ENCODE measurements at regions not wholly inside any gene's neighbourhood (a gene's known extent, or its start where the extent isn't known, plus 50 kb on each side); places are given as distances from the start of the nearest gene placed in this dataset.

DNA sequence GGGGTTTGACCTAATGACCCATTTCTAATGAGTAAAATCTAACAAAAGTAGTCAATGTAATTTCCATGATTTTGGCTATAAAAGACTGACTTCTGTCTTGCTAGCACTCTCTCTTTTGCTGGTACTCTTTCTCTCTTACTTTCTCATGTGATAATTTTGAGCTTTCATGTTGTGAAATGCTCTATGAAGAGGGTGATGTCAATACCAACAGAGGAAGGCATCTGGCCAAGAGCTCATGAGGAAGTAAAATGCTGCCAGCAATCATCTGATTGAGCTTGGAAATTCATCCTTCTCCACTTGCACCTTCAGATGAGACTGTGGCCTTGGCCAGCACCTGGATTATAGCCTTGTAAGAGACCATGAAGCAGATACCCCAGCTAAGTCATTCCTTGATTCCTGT, 347.7 kb downstream of the HS3ST1 start:
- no peaks in the 10 kb centered on the region for H3K4me1 ChIP-seq
- H3K4me3 ChIP-seq (ENCODE audit: low read depth, low read length): no peak overlapping the region
- H3K9me3 Mint-ChIP-seq (ENCODE audit: unreplicated experiment): peaks cover 10% of the 10 kb centered on the region
- H3K9me3 ChIP-seq: no peaks in the 10 kb centered on the region
- TF ChIP-seq, protein P1, sequence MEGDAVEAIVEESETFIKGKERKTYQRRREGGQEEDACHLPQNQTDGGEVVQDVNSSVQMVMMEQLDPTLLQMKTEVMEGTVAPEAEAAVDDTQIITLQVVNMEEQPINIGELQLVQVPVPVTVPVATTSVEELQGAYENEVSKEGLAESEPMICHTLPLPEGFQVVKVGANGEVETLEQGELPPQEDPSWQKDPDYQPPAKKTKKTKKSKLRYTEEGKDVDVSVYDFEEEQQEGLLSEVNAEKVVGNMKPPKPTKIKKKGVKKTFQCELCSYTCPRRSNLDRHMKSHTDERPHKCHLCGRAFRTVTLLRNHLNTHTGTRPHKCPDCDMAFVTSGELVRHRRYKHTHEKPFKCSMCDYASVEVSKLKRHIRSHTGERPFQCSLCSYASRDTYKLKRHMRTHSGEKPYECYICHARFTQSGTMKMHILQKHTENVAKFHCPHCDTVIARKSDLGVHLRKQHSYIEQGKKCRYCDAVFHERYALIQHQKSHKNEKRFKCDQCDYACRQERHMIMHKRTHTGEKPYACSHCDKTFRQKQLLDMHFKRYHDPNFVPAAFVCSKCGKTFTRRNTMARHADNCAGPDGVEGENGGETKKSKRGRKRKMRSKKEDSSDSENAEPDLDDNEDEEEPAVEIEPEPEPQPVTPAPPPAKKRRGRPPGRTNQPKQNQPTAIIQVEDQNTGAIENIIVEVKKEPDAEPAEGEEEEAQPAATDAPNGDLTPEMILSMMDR (IDR thresholded peaks at IDR 0.05; ENCODE audit: insufficient read depth in 1 of 2, low read depth in 1 of 2, low read length in 1 of 2, severe bottlenecking in 1 of 2, unreplicated experiment in 1 of 2): no peak
- H3K4me3 Mint-ChIP-seq (ENCODE audit: unreplicated experiment): no peak overlapping the region
- no peaks in the 10 kb centered on the region for H3K36me3 ChIP-seq (ENCODE audit: control insufficient read depth, insufficient read depth, low read length)
- no TSS peak for BruUV-seq (replicated peaks)
- intact Hi-C loops (cut with micrococcal nuclease; ENCODE audit: unreplicated experiment): no loop called here
- H3K27me3 Mint-ChIP-seq (ENCODE audit: insufficient read depth, unreplicated experiment): no peaks in the 10 kb centered on the region
- POLR2A ChIA-PET: no interaction called here
- H3K4me1 Mint-ChIP-seq (ENCODE audit: low read depth, unreplicated experiment): no peaks in the 10 kb centered on the region
- CTCF ChIA-PET: no interaction called here
- H3K27me3 ChIP-seq (replicated peaks; ENCODE audit: control insufficient read depth, insufficient read depth, low read length): no peaks in the 10 kb centered on the region
- no peak overlapping the region for H3K27ac Mint-ChIP-seq (ENCODE audit: unreplicated experiment)
- no peak for DNase-seq
- H3K36me3 Mint-ChIP-seq (ENCODE audit: insufficient read depth, unreplicated experiment): no peaks in the 10 kb centered on the region

GRCh38 chr4:11079171-11079570, 349.5 kb downstream of the HS3ST1 start:
- Mint-ChIP-seq H3K27ac (ENCODE audit: unreplicated experiment) (no peak overlapping the region), H3K27me3 (ENCODE audit: insufficient read depth, unreplicated experiment) (no peaks in the 10 kb centered on the region), H3K4me3 (ENCODE audit: unreplicated experiment) (no peak overlapping the region), H3K36me3 (ENCODE audit: insufficient read depth, unreplicated experiment) (no peaks in the 10 kb centered on the region), H3K9me3 (ENCODE audit: unreplicated experiment) (peaks cover 10% of the 10 kb centered on the region), H3K4me1 (ENCODE audit: low read depth, unreplicated experiment) (no peaks in the 10 kb centered on the region)
- no peaks in the 10 kb centered on the region for H3K36me3 ChIP-seq (ENCODE audit: control insufficient read depth, insufficient read depth, low read length)
- ChIA-PET POLR2A (no interaction called here), CTCF (no interaction called here)
- no peak for DNase-seq
- H3K9me3 ChIP-seq: no peaks in the 10 kb centered on the region
- H3K27me3 ChIP-seq (replicated peaks; ENCODE audit: control insufficient read depth, insufficient read depth, low read length): no peaks in the 10 kb centered on the region
- intact Hi-C loops (cut with micrococcal nuclease; ENCODE audit: unreplicated experiment): no loop called here
- BruUV-seq (replicated peaks): no TSS peak
- no peaks in the 10 kb centered on the region for H3K4me1 ChIP-seq
- no peak overlapping the region for H3K4me3 ChIP-seq (ENCODE audit: low read depth, low read length)
- TF ChIP-seq, protein P1 (IDR thresholded peaks at IDR 0.05; ENCODE audit: insufficient read depth in 1 of 2, low read depth in 1 of 2, low read length in 1 of 2, severe bottlenecking in 1 of 2, unreplicated experiment in 1 of 2): no peak

DNA sequence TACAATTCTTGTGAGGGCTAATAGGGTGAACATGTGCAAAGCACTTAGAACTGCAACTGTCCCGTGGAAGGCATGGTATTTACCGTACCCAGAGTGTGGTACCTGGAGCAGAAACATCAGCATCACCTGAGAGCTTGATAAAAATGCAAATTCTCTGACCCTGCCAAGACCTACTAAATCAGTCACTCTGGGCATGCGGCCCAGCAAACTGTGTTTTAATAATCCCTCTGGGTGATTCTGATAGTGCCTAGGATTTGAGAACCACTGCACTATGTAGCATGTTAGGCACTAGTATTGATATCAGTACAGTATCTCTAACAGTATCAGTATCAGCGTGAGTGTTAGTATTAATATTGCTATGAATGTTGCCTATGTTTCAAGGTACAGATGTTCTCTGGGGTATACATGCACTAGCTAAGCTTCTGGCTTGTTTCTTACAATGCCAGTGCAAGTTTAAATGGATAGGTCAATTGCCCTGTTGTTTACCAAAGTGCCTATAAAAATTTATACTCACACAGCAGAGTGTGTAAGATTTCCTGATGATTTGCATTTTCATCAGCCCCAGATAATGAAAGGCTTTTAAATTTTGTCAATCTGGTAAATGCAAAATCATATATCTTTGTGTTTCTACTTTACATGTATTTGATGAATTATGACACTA, 354.0 kb downstream of the HS3ST1 start:
- no peaks in the 10 kb centered on the region for H3K36me3 ChIP-seq (ENCODE audit: control insufficient read depth, insufficient read depth, low read length)
- no TSS peak for BruUV-seq (replicated peaks)
- no peaks in the 10 kb centered on the region for H3K9me3 ChIP-seq
- intact Hi-C loops (cut with micrococcal nuclease; ENCODE audit: unreplicated experiment): no loop called here
- Mint-ChIP-seq H3K4me3 (ENCODE audit: unreplicated experiment) (no peak overlapping the region), H3K27me3 (ENCODE audit: insufficient read depth, unreplicated experiment) (no peaks in the 10 kb centered on the region), H3K36me3 (ENCODE audit: insufficient read depth, unreplicated experiment) (no peaks in the 10 kb centered on the region), H3K9me3 (ENCODE audit: unreplicated experiment) (no peaks in the 10 kb centered on the region), H3K27ac (ENCODE audit: unreplicated experiment) (no peak overlapping the region), H3K4me1 (ENCODE audit: low read depth, unreplicated experiment) (no peaks in the 10 kb centered on the region)
- H3K27me3 ChIP-seq (replicated peaks; ENCODE audit: control insufficient read depth, insufficient read depth, low read length): no peaks in the 10 kb centered on the region
- TF ChIP-seq, protein P1 (IDR thresholded peaks at IDR 0.05; ENCODE audit: insufficient read depth in 1 of 2, low read depth in 1 of 2, low read length in 1 of 2, severe bottlenecking in 1 of 2, unreplicated experiment in 1 of 2): no peak
- no peak overlapping the region for H3K4me3 ChIP-seq (ENCODE audit: low read depth, low read length)
- CTCF ChIA-PET: no interaction called here
- POLR2A ChIA-PET: no interaction called here
- DNase-seq: no peak
- H3K4me1 ChIP-seq: no peaks in the 10 kb centered on the region
